ENCODE measurements at regions not wholly inside any gene's neighbourhood (a gene's known extent, or its start where the extent isn't known, plus 50 kb on each side); places are given as distances from the start of the nearest gene placed in this dataset.

DNA sequence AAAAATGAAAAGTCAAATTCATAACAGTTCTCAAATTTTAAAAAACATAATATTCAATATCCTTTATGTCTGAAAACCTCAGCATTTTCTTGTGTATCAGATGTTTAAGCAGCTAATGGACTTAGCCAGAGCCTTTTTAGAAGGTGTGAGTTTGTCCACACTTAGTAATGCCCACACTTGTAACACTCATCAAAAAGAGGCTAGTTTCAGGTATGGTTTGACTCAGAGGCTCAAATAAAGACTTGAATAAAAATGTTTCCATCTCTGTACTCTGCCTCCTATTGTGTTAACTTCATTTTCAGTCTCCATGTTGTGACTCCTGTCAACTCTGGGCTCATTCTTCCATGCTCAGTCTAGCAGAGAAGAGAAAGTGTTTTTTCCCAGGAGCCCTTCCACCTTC, 311.6 kb downstream of the IRS1 start:
- H3K4me3 ChIP-seq (ENCODE audit: low read depth in 1 of 2, low read length in 1 of 2): no peak overlapping the region
- H3K27ac ChIP-seq: no peak overlapping the region
- no peaks in the 10 kb centered on the region for H3K27me3 ChIP-seq
- TF ChIP-seq, protein P1, sequence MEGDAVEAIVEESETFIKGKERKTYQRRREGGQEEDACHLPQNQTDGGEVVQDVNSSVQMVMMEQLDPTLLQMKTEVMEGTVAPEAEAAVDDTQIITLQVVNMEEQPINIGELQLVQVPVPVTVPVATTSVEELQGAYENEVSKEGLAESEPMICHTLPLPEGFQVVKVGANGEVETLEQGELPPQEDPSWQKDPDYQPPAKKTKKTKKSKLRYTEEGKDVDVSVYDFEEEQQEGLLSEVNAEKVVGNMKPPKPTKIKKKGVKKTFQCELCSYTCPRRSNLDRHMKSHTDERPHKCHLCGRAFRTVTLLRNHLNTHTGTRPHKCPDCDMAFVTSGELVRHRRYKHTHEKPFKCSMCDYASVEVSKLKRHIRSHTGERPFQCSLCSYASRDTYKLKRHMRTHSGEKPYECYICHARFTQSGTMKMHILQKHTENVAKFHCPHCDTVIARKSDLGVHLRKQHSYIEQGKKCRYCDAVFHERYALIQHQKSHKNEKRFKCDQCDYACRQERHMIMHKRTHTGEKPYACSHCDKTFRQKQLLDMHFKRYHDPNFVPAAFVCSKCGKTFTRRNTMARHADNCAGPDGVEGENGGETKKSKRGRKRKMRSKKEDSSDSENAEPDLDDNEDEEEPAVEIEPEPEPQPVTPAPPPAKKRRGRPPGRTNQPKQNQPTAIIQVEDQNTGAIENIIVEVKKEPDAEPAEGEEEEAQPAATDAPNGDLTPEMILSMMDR (IDR thresholded peaks at IDR 0.05): no peak
- no peaks in the 10 kb centered on the region for H3K4me1 ChIP-seq (ENCODE audit: control insufficient read depth in 1 of 2, insufficient read depth in 1 of 2, low read depth in 1 of 2, low read length in 1 of 2)
- no peaks in the 10 kb centered on the region for H3K9me3 ChIP-seq
- H3K36me3 ChIP-seq: no peaks in the 10 kb centered on the region

DNA sequence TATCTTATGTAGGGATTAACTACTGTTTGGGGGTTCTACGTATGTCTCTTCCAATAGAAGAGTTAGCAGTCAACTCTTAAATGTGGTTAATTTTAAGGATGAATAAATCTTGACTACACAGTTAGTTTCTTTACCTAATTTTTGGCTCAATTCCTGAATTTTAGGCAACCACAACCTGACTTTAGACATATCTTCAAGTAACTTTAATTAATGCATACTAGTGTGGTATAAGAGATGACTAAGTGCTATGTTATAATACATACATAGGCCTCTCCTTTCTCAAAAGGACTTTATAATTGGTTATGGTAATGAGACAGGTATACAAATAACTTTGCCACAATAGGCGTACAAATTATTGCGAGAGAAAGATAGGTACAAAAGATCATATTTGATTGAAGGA, 312.0 kb downstream of the IRS1 start:
- no peaks in the 10 kb centered on the region for H3K36me3 ChIP-seq
- H3K9me3 ChIP-seq: no peaks in the 10 kb centered on the region
- no peaks in the 10 kb centered on the region for H3K27me3 ChIP-seq
- H3K4me1 ChIP-seq (ENCODE audit: control insufficient read depth in 1 of 2, insufficient read depth in 1 of 2, low read depth in 1 of 2, low read length in 1 of 2): no peaks in the 10 kb centered on the region
- H3K27ac ChIP-seq: no peak overlapping the region
- TF ChIP-seq, protein P1 (IDR thresholded peaks at IDR 0.05): no peak
- no peak overlapping the region for H3K4me3 ChIP-seq (ENCODE audit: low read depth in 1 of 2, low read length in 1 of 2)

DNA sequence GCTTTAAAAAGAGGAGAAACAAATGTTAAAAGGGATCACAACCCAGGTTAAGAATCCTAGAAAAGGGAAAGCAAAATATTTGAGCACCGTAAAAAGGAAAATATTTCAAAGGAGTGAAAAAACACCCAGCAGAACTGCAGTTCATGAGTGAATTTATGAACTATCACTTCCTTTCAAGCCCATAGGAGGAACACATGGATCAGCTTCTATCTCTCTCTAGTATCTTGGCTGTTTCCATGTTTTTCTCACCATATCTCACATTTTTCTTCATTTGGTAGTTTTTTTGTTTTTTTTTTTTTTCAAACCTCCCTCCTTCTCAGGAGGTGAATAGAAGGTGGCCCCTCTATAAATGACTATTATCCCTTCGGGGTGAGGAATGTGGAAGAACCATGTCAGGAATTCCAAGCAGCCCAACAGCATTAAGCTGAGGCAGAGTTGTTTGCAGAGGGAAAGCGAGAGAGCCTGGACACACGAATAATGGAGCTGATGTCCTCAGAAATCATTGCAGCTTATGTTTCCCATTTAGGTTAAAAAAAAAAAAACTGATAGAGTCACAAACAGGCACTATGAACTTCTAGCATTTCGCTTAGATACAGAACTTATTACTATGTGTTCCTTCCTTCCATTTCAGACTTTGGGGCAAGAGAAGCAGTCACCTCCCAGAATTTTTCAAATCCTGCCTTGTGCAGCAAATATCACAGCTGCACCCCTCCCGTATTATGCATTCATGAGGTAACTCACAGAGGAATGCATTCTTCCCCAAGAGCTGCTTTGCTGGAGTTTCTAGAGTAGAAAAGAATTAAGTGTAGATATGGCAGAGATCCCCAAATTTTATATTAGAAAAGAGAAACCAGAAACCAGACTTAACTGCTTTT, 315.6 kb downstream of the IRS1 start:
- TF ChIP-seq, protein P1 (IDR thresholded peaks at IDR 0.05): no peak
- no peak overlapping the region for H3K27ac ChIP-seq
- no peak overlapping the region for H3K4me3 ChIP-seq (ENCODE audit: low read depth in 1 of 2, low read length in 1 of 2)
- H3K4me1 ChIP-seq (ENCODE audit: control insufficient read depth in 1 of 2, insufficient read depth in 1 of 2, low read depth in 1 of 2, low read length in 1 of 2): no peaks in the 10 kb centered on the region
- no peaks in the 10 kb centered on the region for H3K27me3 ChIP-seq
- no peaks in the 10 kb centered on the region for H3K36me3 ChIP-seq
- no peaks in the 10 kb centered on the region for H3K9me3 ChIP-seq

DNA sequence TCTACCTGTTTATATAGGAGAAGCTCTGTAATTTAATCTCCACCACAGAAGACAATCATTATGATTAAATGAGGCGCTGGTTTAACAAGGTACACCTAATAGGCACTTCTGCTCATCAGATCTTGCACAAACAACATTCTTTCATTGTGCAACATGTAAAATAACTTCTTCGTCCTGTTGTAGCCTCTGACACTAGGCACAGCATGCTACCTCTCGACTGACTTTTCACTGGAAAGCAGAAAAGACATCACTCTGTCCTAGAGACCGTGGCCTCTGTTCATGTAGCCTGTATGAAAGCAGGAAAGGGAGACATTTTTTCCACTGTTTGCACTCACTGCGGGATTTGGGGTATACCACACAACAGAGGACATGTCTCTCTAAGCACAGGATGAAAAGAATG, 316.5 kb downstream of the IRS1 start:
- H3K36me3 ChIP-seq: no peaks in the 10 kb centered on the region
- TF ChIP-seq, protein P1 (IDR thresholded peaks at IDR 0.05): no peak
- no peak overlapping the region for H3K27ac ChIP-seq
- no peak overlapping the region for H3K4me3 ChIP-seq (ENCODE audit: low read depth in 1 of 2, low read length in 1 of 2)
- no peaks in the 10 kb centered on the region for H3K27me3 ChIP-seq
- H3K4me1 ChIP-seq (ENCODE audit: control insufficient read depth in 1 of 2, insufficient read depth in 1 of 2, low read depth in 1 of 2, low read length in 1 of 2): no peaks in the 10 kb centered on the region
- H3K9me3 ChIP-seq: no peaks in the 10 kb centered on the region

DNA sequence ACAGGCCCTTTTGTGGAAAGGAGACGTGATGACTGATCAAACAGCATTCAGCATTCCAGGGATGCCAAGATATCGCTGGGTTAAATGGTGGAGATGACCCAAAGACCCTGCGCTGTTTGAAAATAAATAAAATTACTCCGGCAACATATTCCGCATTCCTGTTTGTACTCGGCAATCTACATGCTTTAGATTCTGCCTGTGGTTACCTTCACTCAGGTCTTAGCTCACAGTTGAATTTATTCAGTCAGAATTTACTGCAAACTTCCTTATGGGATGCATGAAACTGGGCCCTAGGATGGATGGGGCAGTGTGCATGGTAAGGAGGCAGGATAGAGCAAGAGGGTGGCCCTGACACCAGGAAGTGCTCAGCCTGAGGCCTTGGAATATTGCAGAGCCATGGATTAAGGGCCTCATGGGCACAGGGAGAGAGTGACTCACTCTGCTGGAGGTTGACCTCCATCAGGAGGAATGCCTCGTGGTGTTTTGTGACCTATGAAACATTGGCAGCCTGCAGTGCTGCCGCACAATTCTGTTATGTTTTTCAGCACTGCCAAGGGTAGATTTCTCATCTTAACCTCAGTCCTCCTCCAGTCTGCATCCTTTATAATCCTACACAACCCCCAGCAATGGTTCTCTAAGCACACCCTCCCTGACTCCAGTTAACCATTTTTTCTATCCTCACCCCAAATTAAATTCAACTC, 321.4 kb downstream of the IRS1 start:
- H3K36me3 ChIP-seq: no peaks in the 10 kb centered on the region
- no peaks in the 10 kb centered on the region for H3K27me3 ChIP-seq
- H3K9me3 ChIP-seq: no peaks in the 10 kb centered on the region
- H3K4me1 ChIP-seq (ENCODE audit: control insufficient read depth in 1 of 2, insufficient read depth in 1 of 2, low read depth in 1 of 2, low read length in 1 of 2): no peaks in the 10 kb centered on the region
- no peak overlapping the region for H3K27ac ChIP-seq
- no peak overlapping the region for H3K4me3 ChIP-seq (ENCODE audit: low read depth in 1 of 2, low read length in 1 of 2)
- TF ChIP-seq, protein P1 (IDR thresholded peaks at IDR 0.05): no peak

All from neutrophil (primary cell).